ENCODE measurements at regions not wholly inside any gene's neighbourhood (a gene's known extent, or its start where the extent isn't known, plus 50 kb on each side); places are given as distances from the start of the nearest gene placed in this dataset.

DNA sequence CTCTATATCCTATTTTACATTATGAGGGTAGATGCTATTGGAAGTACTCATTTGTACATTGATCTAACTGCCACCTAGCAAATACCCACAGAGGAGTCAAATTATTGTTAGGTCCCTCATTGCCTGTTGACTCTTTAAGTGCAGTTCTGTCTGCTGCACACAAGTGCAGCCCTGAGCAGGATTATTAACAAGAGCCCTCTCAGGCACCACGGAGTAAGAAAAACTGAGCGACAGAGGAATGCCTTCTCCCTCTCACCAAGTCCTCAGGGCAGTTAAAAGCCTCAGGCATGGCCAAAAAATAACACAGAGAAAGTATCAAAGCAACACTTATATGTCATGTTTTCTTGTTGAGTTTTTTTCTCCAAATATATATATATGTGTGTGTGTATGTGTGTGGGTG lies 340.0 kb upstream of the NRG3 start:
- TF ChIP-seq POLR2A (IDR thresholded peaks at IDR 0.05) = no peak
- TF ChIP-seq, protein P1, sequence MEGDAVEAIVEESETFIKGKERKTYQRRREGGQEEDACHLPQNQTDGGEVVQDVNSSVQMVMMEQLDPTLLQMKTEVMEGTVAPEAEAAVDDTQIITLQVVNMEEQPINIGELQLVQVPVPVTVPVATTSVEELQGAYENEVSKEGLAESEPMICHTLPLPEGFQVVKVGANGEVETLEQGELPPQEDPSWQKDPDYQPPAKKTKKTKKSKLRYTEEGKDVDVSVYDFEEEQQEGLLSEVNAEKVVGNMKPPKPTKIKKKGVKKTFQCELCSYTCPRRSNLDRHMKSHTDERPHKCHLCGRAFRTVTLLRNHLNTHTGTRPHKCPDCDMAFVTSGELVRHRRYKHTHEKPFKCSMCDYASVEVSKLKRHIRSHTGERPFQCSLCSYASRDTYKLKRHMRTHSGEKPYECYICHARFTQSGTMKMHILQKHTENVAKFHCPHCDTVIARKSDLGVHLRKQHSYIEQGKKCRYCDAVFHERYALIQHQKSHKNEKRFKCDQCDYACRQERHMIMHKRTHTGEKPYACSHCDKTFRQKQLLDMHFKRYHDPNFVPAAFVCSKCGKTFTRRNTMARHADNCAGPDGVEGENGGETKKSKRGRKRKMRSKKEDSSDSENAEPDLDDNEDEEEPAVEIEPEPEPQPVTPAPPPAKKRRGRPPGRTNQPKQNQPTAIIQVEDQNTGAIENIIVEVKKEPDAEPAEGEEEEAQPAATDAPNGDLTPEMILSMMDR (IDR thresholded peaks at IDR 0.05) = no peak
- Histone ChIP-seq H3K27ac (no peak overlapping the region), H3K9me3 (no peaks in the 10 kb centered on the region), H3K4me1 (no peaks in the 10 kb centered on the region), H3K27me3 (no peaks in the 10 kb centered on the region), H3K36me3 (no peaks in the 10 kb centered on the region), H3K4me3 (no peak overlapping the region)
- intact Hi-C loops (cut with DNase I; ENCODE audit: low total_unique reads) = no loop called here
- DNase-seq = no peak

DNA sequence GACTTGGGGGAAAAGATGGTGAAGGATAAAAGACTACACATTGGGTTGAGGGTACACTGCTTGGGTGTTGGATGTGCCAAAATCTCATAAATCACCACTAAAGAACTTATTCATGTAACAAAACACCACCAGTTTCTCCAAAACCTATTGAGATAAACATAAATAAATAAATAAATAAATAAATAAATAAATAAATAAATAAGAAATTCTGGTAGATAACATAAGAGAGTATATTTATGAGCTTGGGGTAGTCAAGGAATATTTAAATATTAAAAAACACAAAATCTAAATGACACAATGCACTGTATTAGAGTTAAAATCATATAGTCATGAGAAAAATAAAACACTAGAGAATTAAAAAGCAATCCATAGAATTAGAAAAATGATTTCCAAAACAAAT lies 333.5 kb upstream of the NRG3 start:
- no peaks in the 10 kb centered on the region for H3K27me3 ChIP-seq
- H3K36me3 ChIP-seq = no peaks in the 10 kb centered on the region
- no peak for DNase-seq
- intact Hi-C loops (cut with DNase I; ENCODE audit: low total_unique reads) = no loop called here
- no peaks in the 10 kb centered on the region for H3K4me1 ChIP-seq
- no peak overlapping the region for H3K4me3 ChIP-seq
- no peaks in the 10 kb centered on the region for H3K9me3 ChIP-seq
- no peak overlapping the region for H3K27ac ChIP-seq
- TF ChIP-seq POLR2A (IDR thresholded peaks at IDR 0.05) = no peak
- TF ChIP-seq, protein P1 (IDR thresholded peaks at IDR 0.05) = no peak

DNA sequence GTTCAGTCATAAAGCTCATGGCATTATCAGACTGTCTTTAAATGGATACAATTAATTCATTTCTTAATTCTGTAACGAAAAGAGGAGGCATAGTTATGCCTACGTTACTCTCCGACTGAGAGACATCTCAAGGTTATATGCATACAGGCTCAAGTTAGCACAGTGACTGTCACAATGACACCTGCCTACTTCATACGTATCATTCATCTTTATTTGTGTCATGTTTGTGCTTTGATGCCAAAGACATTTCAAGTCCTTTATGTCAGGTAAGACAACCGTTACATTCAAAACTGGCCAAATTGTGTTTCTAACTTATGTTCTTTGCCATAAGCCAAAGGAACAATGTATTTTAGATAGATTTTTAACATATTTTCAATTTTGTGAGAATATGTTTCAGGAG lies 328.8 kb upstream of the NRG3 start:
- no peaks in the 10 kb centered on the region for H3K4me1 ChIP-seq
- intact Hi-C loops (cut with DNase I; ENCODE audit: low total_unique reads) = no loop called here

DNA sequence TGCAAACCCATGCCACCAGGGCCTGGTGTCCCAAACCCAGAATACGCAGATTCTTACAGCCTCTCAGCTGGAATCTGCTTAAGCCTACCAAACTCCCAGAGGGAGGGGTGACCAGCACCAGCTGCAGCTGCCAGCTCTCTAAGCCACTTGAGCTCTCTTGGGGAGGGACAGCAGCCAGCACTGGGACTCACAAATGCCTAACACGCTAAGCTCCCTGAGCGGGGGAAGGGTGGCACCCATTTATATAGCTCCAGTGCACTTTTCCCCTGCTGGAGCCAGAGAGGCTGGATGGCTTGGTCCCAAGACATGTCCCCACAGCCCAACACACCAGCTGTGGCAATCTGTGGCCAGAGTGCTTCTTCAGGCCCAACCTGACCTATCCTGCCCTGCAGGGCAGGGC lies 326.8 kb upstream of the NRG3 start:
- no peak for DNase-seq
- no peaks in the 10 kb centered on the region for H3K4me1 ChIP-seq
- intact Hi-C loops (cut with DNase I; ENCODE audit: low total_unique reads) = no loop called here
- H3K4me3 ChIP-seq = no peak overlapping the region
- TF ChIP-seq, protein P1 (IDR thresholded peaks at IDR 0.05) = no peak
- TF ChIP-seq POLR2A (IDR thresholded peaks at IDR 0.05) = no peak
- H3K27me3 ChIP-seq = no peaks in the 10 kb centered on the region
- no peaks in the 10 kb centered on the region for H3K36me3 ChIP-seq
- no peak overlapping the region for H3K27ac ChIP-seq
- no peaks in the 10 kb centered on the region for H3K9me3 ChIP-seq

More for the DNA sequence above, 328.8 kb upstream of the NRG3 start:
- no peak for TF ChIP-seq POLR2A (IDR thresholded peaks at IDR 0.05)
- TF ChIP-seq, protein P1 (IDR thresholded peaks at IDR 0.05) = no peak
- H3K27me3 ChIP-seq = no peaks in the 10 kb centered on the region
- no peak overlapping the region for H3K27ac ChIP-seq
- H3K9me3 ChIP-seq = no peaks in the 10 kb centered on the region
- no peak for DNase-seq
- no peaks in the 10 kb centered on the region for H3K36me3 ChIP-seq
- no peak overlapping the region for H3K4me3 ChIP-seq

DNA sequence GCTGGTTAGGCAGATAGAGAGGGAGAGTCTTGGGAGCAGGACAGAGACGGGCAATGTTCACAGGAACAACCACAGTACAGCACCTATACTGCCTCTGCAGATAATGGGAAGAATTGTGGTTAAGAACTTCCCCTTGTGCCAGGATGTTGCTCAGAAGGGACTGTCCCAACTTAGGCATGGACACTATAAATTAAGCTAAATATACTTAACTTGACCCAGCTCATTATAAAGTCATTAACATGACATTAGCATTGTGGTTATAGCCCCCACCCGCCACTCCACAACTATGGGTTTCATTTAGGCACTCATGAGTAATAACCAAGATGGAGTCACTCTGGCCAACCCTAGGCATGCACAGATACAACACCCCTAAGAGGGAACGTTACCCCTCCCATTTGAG lies 310.9 kb upstream of the NRG3 start:
- Histone ChIP-seq H3K36me3 (no peaks in the 10 kb centered on the region), H3K27me3 (no peaks in the 10 kb centered on the region), H3K27ac (no peak overlapping the region), H3K4me3 (no peak overlapping the region), H3K9me3 (no peaks in the 10 kb centered on the region), H3K4me1 (no peaks in the 10 kb centered on the region)
- no peak for DNase-seq
- TF ChIP-seq POLR2A (IDR thresholded peaks at IDR 0.05) = no peak
- TF ChIP-seq, protein P1 (IDR thresholded peaks at IDR 0.05) = no peak
- intact Hi-C loops (cut with DNase I; ENCODE audit: low total_unique reads) = no loop called here

Data from uterus (tissue), 3 donors.